ENCODE measurements at regions not wholly inside any gene's neighbourhood (a gene's known extent, or its start where the extent isn't known, plus 50 kb on each side); places are given as distances from the start of the nearest gene placed in this dataset.

DNA sequence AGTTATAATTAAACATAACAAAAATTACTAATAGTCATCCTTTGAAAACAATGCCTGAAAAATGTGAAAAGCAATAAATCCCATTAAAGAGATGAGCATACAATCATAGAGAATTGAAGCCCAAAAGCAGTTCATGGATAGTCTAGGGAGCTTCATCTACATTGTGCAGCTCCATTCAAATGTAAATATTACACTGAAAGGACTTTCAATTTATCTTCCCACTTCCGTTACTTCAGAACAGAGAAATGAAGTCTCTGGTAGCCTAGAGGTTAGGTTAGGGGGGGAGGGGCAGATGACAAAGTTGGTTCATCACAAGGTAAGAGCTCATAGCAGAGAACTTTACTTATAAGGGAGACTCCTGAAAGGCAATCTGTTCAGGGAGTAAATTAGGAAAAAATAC is 126.6 kb upstream of the RGPD4 start:
- TF ChIP-seq POLR2AphosphoS5 (IDR thresholded peaks at IDR 0.05; ENCODE audit: borderline replicate concordance, low read depth, low read length) (no peak), EZH2 (IDR thresholded peaks at IDR 0.05) (no peak)
